Stimulated activated CD8-positive, alpha-beta memory T cell treated with anti-CD3 and anti-CD28 coated beads, Interleukin-15, amount 100 ng/mL, for 1 hour (primary cell): ENCODE measurements at regions not wholly inside any gene's neighbourhood (a gene's known extent, or its start where the extent isn't known, plus 50 kb on each side); places are given as distances from the start of the nearest gene placed in this dataset.
"Not testable (repeated sequence)": the region's sequence is repeated elsewhere in the genome, so short reads cannot be mapped to it uniquely, and the experiment has no call there.

Source experiments
- DNase-seq: peaks from one replicate; pipeline ENCODE4 v3.0.0-alpha.2; 2020; ENCODE audit warnings: low read depth

- DNase-seq, result no peak
Observed at GRCh38 chr15:91622235-91622634, 231.3 kb upstream of the SLCO3A1 start.

GRCh38 chr15:91622711-91623342 is 230.7 kb upstream of the SLCO3A1 start:
- DNase-seq, result no peak

- no peak for DNase-seq
Observed at GRCh38 chr15:91624353-91624968, 229.0 kb upstream of the SLCO3A1 start.

GRCh38 chr15:91625506-91625905 is 228.0 kb upstream of the SLCO3A1 start:
- DNase-seq, result no peak

GRCh38 chr15:91627473-91628278 is 225.8 kb upstream of the SLCO3A1 start:
- no peak for DNase-seq

- no peak for DNase-seq
Observed at GRCh38 chr15:91630090-91630489, 223.4 kb upstream of the SLCO3A1 start.

GRCh38 chr15:91632176-91632575 is 221.3 kb upstream of the SLCO3A1 start:
- no peak for DNase-seq

- DNase-seq, result no peak
Observed at GRCh38 chr15:91632981-91633380, 220.5 kb upstream of the SLCO3A1 start.

GRCh38 chr15:91634179-91634578 is 219.3 kb upstream of the SLCO3A1 start:
- no peak for DNase-seq

GRCh38 chr15:91635080-91635479 is 218.4 kb upstream of the SLCO3A1 start:
- DNase-seq, result no peak

- no peak for DNase-seq
Observed at GRCh38 chr15:91635641-91636040, 217.9 kb upstream of the SLCO3A1 start.

GRCh38 chr15:91649016-91649415 is 204.5 kb upstream of the SLCO3A1 start:
- no peak for DNase-seq

- DNase-seq, result no peak
Observed at GRCh38 chr15:91649831-91650321, 203.6 kb upstream of the SLCO3A1 start.

GRCh38 chr15:91651251-91651650 is 202.3 kb upstream of the SLCO3A1 start:
- DNase-seq, result no peak

GRCh38 chr15:91652610-91653207 is 200.8 kb upstream of the SLCO3A1 start:
- DNase-seq, result no peak

- not testable (repeated sequence) for DNase-seq
Observed at GRCh38 chr15:91655563-91656290, 197.8 kb upstream of the SLCO3A1 start.

GRCh38 chr15:91660174-91660649 is 193.3 kb upstream of the SLCO3A1 start:
- no peak for DNase-seq

- no peak for DNase-seq
Observed at GRCh38 chr15:91664224-91664836, 189.2 kb upstream of the SLCO3A1 start.

- no peak for DNase-seq
Observed at GRCh38 chr15:91665212-91665611, 188.3 kb upstream of the SLCO3A1 start.

GRCh38 chr15:91668370-91668769 is 185.1 kb upstream of the SLCO3A1 start:
- no peak for DNase-seq

GRCh38 chr15:91670108-91670507 is 183.4 kb upstream of the SLCO3A1 start:
- DNase-seq, result no peak
